IMR-90 (cell line): ENCODE measurements at regions not wholly inside any gene's neighbourhood (a gene's known extent, or its start where the extent isn't known, plus 50 kb on each side); places are given as distances from the start of the nearest gene placed in this dataset.

Experiments
- ATAC-seq: fragments of 200-7000 bp; cut with Tn5 transposase; 2 replicates; pipeline ENCODE4 v1.9.1; 2020; ENCODE audit warnings: low read depth, mild to moderate bottlenecking, moderate library complexity
- BruUV-seq: library from RNA; stranded (reverse); fragments of 400-500 nt; replicated peaks from 2 replicates; lab custom pipeline; 2021; lab: Mats Ljungman, UMichigan
- CTCF ChIA-PET: fragments of 300-600 bp; formaldehyde crosslinking; extraction: SDS; loops from one replicate; lab custom pipeline; 2021; ENCODE audit warnings: antibody characterized with exemption; lab: Yijun Ruan, JAX
- POLR2A ChIA-PET: fragments of 300-600 bp; sonication (Branson Sonifier 250); formaldehyde crosslinking; loops from one replicate; lab custom pipeline; 2022; ENCODE audit warnings: antibody characterized with exemption; ENCODE audit not compliant: unreplicated experiment; lab: Charles Lee
- DNase-seq: peaks from one replicate; pipeline ENCODE4 v3.0.0; 2013
- H2AFZ ChIP-seq: replicated peaks from 2 replicates; pipeline ENCODE3; 2013; ENCODE audit warnings: low read length, mild to moderate bottlenecking; ENCODE audit not compliant: poor library complexity
- H2AK5ac ChIP-seq: 2 replicates; pipeline ENCODE4 v1.6.1; 2013; ENCODE audit warnings: low read depth, low read length, inconsistent platforms
- H2AK9ac ChIP-seq: replicated peaks from 2 replicates; pipeline ENCODE3; 2013; ENCODE audit warnings: mild to moderate bottlenecking, low read depth, low read length, moderate library complexity; ENCODE audit not compliant: poor library complexity
- H2BK120ac ChIP-seq: 2 replicates; pipeline ENCODE4 v1.6.1; 2013; ENCODE audit warnings: low read depth, low read length, inconsistent platforms
- H2BK15ac ChIP-seq: 3 replicates; pipeline ENCODE4 v1.6.1; 2013; ENCODE audit warnings: low read depth, low read length, inconsistent platforms
- H2BK20ac ChIP-seq: 2 replicates; pipeline ENCODE4 v1.6.1; 2013; ENCODE audit warnings: low read depth, mild to moderate bottlenecking, inconsistent platforms, low read length, moderate library complexity
- H2BK5ac ChIP-seq: 2 replicates; pipeline ENCODE4 v1.6.1; 2013; ENCODE audit warnings: mild to moderate bottlenecking, low read depth, low read length, inconsistent platforms; ENCODE audit not compliant: poor library complexity, severe bottlenecking
- H3K14ac ChIP-seq: replicated peaks from 2 replicates; pipeline ENCODE4 v1.6.1; 2013; ENCODE audit warnings: low read depth, low read length, inconsistent platforms
- H3K18ac ChIP-seq: 2 replicates; pipeline ENCODE4 v1.6.1; 2013; ENCODE audit warnings: low read depth, low read length, control low read depth
- H3K23ac ChIP-seq: 2 replicates; pipeline ENCODE4 v1.6.1; 2013; ENCODE audit warnings: low read depth, low read length, inconsistent platforms
- H3K27ac ChIP-seq: 2 replicates; pipeline ENCODE4 v1.5.1; 2013; ENCODE audit warnings: mild to moderate bottlenecking, control low read depth, low read length; ENCODE audit not compliant: insufficient read depth
- H3K27me3 ChIP-seq: 2 replicates; pipeline ENCODE4 v1.6.1; 2013; ENCODE audit warnings: low read length; ENCODE audit not compliant: control insufficient read depth, insufficient read depth
- H3K36me3 ChIP-seq: 2 replicates; pipeline ENCODE4 v1.6.1; 2013; ENCODE audit warnings: low read length, mixed read lengths; ENCODE audit not compliant: control insufficient read depth, insufficient read depth
- H3K4ac ChIP-seq: 2 replicates; pipeline ENCODE4 v1.6.1; 2013; ENCODE audit warnings: low read depth, low read length, inconsistent platforms
- H3K4me1 ChIP-seq: 2 replicates; pipeline ENCODE4 v1.6.1; 2013; ENCODE audit warnings: low read length, mixed read lengths; ENCODE audit not compliant: control insufficient read depth, insufficient read depth
- H3K4me2 ChIP-seq: 2 replicates; pipeline ENCODE4 v1.6.1; 2013; ENCODE audit warnings: low read depth, mild to moderate bottlenecking, control low read depth, low read length, moderate library complexity
- H3K4me3 ChIP-seq: 2 replicates; pipeline ENCODE4 v1.5.1; 2013; ENCODE audit warnings: low read depth, mild to moderate bottlenecking, control low read depth, low read length, moderate library complexity; ENCODE audit not compliant: insufficient read depth
- H3K56ac ChIP-seq: 2 replicates; pipeline ENCODE4 v1.6.1; 2013; ENCODE audit warnings: low read length, inconsistent platforms; ENCODE audit not compliant: insufficient read depth; ENCODE audit errors: extremely low read depth
- H3K79me1 ChIP-seq, 2 experiments: 2 replicates each; pipeline ENCODE4 v1.6.1; 2013; ENCODE audit warnings: low read length in 2 of 2, inconsistent platforms in 1 of 2, low read depth in 1 of 2
- H3K9ac ChIP-seq: 2 replicates; pipeline ENCODE4 v1.6.1; 2013; ENCODE audit warnings: low read depth, low read length, control low read depth
- H3K9me1 ChIP-seq: 2 replicates; pipeline ENCODE4 v1.6.1; 2013; ENCODE audit warnings: low read length, inconsistent platforms; ENCODE audit not compliant: insufficient read depth
- H3K9me3 ChIP-seq: 2 replicates; pipeline ENCODE4 v1.6.1; 2013; ENCODE audit warnings: low read length; ENCODE audit not compliant: control insufficient read depth, insufficient read depth
- H4K20me1 ChIP-seq: 2 replicates; pipeline ENCODE4 v1.6.1; 2013; ENCODE audit warnings: low read length, inconsistent platforms; ENCODE audit not compliant: insufficient read depth
- H4K5ac ChIP-seq: 2 replicates; pipeline ENCODE4 v1.6.1; 2013; ENCODE audit warnings: mild to moderate bottlenecking, low read depth, low read length, control low read depth
- H4K8ac ChIP-seq, 2 experiments: 2 replicates each; pipeline ENCODE4 v1.6.1; 2013; ENCODE audit warnings: low read depth in 2 of 2, low read length in 2 of 2, control low read depth in 1 of 2, inconsistent platforms in 1 of 2
- H4K91ac ChIP-seq: 2 replicates; pipeline ENCODE4 v1.6.1; 2013; ENCODE audit warnings: low read depth, low read length, inconsistent platforms; ENCODE audit not compliant: insufficient read depth
- BHLHE40 ChIP-seq: fragments of 150-350 bp; IDR thresholded peaks from 2 replicates; pipeline ENCODE4 v1.6.1; 2016; ENCODE audit warnings: mild to moderate bottlenecking, low read depth, low read length
- CEBPB ChIP-seq: IDR thresholded peaks from 2 replicates; pipeline ENCODE4 v1.6.1; 2012; ENCODE audit warnings: low read depth, low read length, improper control_type of control experiment
- CHD1 ChIP-seq: IDR thresholded peaks from 2 replicates; pipeline ENCODE4 v1.6.1; 2012; ENCODE audit warnings: low read depth, low read length, improper control_type of control experiment
- MAFK ChIP-seq: IDR thresholded peaks from 2 replicates; pipeline ENCODE4 v1.6.1; 2012; ENCODE audit warnings: low read depth, low read length, improper control_type of control experiment
- MAZ ChIP-seq: IDR thresholded peaks from 2 replicates; pipeline ENCODE4 v1.6.1; 2012; ENCODE audit warnings: low read depth, mild to moderate bottlenecking, low read length, improper control_type of control experiment, moderate library complexity, borderline replicate concordance
- MXI1 ChIP-seq: IDR thresholded peaks from 2 replicates; pipeline ENCODE4 v1.6.1; 2012; ENCODE audit warnings: low read depth, mild to moderate bottlenecking, low read length, moderate library complexity, borderline replicate concordance
- NFE2L2 ChIP-seq: fragments of 150-350 bp; IDR thresholded peaks from 2 replicates; pipeline ENCODE4 v1.6.1; 2016; ENCODE audit warnings: low read depth, mild to moderate bottlenecking, low read length
- RAD21 ChIP-seq: IDR thresholded peaks from 2 replicates; pipeline ENCODE4 v1.6.1; 2012; ENCODE audit warnings: low read length, improper control_type of control experiment
- RCOR1 ChIP-seq: IDR thresholded peaks from 2 replicates; pipeline ENCODE4 v1.6.1; 2012; ENCODE audit warnings: mild to moderate bottlenecking, low read length, improper control_type of control experiment; ENCODE audit not compliant: insufficient replicate concordance
- RFX5 ChIP-seq: IDR thresholded peaks from 2 replicates; pipeline ENCODE4 v1.8.0; 2012; ENCODE audit warnings: low read depth, mild to moderate bottlenecking, low read length, moderate library complexity
- SMC3 ChIP-seq: fragments of 150-350 bp; IDR thresholded peaks from 2 replicates; pipeline ENCODE4 v1.6.1; 2016; ENCODE audit warnings: low read depth, mild to moderate bottlenecking, antibody characterized with exemption, low read length, moderate library complexity
- WGBS, 2 experiments: methylation state at CpG; one replicate each; pipeline versions ENCODE4 v1.1.5 to v1.1.7; 2013; ENCODE audit warnings: missing lambda C conversion rate in 2 of 2; ENCODE audit not compliant: insufficient read length in 1 of 2; ENCODE audit errors: extremely low coverage in 2 of 2; 5-methylcytosine and 5-hydroxymethylcytosine counted together
- dilution Hi-C: fragments of 300-500 bp; cut with HindIII; formaldehyde crosslinking; loops from one replicate; pipeline ENCODE4 v1.14.3; 2018; ENCODE audit warnings: low sequenced_read_pairs; ENCODE audit not compliant: unreplicated experiment
- in situ Hi-C: fragments of 300-500 bp; cut with MboI; formaldehyde crosslinking; loops from 3 replicates; pipeline ENCODE4 v1.14.3; 2019; ENCODE audit warnings: low sequenced_read_pairs, inconsistent platforms, mixed read lengths
- intact Hi-C: fragments of 100-400 bp; cut with micrococcal nuclease; formaldehyde crosslinking; loops from 2 replicates; pipeline ENCODE4 v1.10.0; 2022
- TF ChIP-seq, protein P1 (sequence below): conservative IDR thresholded peaks from 2 replicates; pipeline ENCODE4 v1.5.1; 2012; ENCODE audit warnings: mild to moderate bottlenecking, low read depth, low read length, improper control_type of control experiment
- TF ChIP-seq, protein P2 (sequence below): fragments of 150-350 bp; IDR thresholded peaks from 2 replicates; pipeline ENCODE4 v1.6.1; 2017; ENCODE audit warnings: mild to moderate bottlenecking, antibody characterized with exemption, low read length, low read depth

DNA sequence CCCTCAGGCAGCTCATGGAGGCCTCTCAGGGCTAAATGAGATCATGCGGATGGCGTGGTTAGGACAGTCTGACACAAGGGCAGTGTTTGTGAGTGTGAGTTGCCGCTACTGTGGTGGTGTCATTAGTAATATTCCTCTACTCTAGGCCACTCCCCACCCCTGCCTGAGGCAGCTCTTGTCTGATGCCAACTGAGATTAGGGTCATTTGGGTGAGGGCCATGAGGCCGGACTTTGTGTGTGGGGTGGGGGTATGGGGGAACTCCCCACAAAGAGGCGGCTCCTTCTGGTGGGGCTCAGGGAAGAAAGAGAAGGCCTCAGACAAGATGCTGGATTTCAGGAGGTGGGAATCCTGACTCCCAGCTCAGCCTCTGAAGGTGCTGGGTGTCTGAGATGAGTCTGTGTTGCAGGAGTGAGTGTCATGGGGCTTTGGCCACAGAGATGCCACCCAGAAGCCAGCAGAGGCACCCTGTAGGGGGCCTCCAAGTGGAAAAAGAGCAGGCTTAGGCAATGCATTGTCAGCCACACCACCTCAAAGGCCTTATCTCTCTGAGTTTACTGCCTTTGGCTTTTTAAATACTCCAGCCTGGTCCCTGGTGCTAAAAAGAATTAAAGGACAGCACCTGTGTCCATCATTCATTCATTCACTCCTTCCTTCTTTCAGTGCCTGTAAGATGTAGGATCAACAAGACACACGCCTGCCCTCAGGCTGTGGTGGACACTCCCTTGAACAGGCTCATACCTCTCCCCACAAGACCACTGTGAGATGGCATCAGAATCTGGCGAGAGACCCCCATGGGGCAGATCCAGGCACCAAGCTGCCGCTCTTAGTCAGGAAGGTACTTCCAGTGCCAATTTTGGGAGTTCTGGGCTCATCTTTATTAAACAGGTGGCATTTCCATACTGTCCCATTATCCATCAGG is 175.2 kb downstream of the MRPL14 start:
- dilution Hi-C loops: no loop called here
- TF ChIP-seq, protein P1, sequence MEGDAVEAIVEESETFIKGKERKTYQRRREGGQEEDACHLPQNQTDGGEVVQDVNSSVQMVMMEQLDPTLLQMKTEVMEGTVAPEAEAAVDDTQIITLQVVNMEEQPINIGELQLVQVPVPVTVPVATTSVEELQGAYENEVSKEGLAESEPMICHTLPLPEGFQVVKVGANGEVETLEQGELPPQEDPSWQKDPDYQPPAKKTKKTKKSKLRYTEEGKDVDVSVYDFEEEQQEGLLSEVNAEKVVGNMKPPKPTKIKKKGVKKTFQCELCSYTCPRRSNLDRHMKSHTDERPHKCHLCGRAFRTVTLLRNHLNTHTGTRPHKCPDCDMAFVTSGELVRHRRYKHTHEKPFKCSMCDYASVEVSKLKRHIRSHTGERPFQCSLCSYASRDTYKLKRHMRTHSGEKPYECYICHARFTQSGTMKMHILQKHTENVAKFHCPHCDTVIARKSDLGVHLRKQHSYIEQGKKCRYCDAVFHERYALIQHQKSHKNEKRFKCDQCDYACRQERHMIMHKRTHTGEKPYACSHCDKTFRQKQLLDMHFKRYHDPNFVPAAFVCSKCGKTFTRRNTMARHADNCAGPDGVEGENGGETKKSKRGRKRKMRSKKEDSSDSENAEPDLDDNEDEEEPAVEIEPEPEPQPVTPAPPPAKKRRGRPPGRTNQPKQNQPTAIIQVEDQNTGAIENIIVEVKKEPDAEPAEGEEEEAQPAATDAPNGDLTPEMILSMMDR: no peak
- TF ChIP-seq MAFK (no peak), CEBPB (no peak), SMC3 (no peak), BHLHE40 (no peak), MAZ (no peak), NFE2L2 (no peak), RFX5 (no peak), RCOR1 (no peak), RAD21 (no peak), CHD1 (no peak), MXI1 (no peak)
- TF ChIP-seq, protein P2, sequence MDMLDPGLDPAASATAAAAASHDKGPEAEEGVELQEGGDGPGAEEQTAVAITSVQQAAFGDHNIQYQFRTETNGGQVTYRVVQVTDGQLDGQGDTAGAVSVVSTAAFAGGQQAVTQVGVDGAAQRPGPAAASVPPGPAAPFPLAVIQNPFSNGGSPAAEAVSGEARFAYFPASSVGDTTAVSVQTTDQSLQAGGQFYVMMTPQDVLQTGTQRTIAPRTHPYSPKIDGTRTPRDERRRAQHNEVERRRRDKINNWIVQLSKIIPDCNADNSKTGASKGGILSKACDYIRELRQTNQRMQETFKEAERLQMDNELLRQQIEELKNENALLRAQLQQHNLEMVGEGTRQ: no peak

More for the DNA sequence above, 175.2 kb downstream of the MRPL14 start:
- POLR2A ChIA-PET: no interaction called here
- intact Hi-C loops: loop anchor here (2.0 to 10.0 kb wide), 3 partner anchors 127 to 287 kb away; no protein-coding TSS in a partner anchor
- no peak overlapping the region for H3K4me3 ChIP-seq
- no peak overlapping the region for H2BK20ac ChIP-seq
- CTCF ChIA-PET: interaction anchor here (0.9 kb wide), 1 partner anchor 8 kb away, joined by 3 read pairs; no protein-coding TSS in a partner anchor
- H2AK9ac ChIP-seq: no peak overlapping the region
- no peak overlapping the region for H3K14ac ChIP-seq
- in situ Hi-C loops: no loop called here
- no peak overlapping the region; the same call in 1 of the 2 replicates for H2BK120ac ChIP-seq
- H2BK15ac ChIP-seq: no peak overlapping the region
- no peaks in the 10 kb centered on the region for H3K9me3 ChIP-seq
- H4K5ac ChIP-seq: no peak overlapping the region
- no peak overlapping the region for H3K18ac ChIP-seq
- no peaks in the 10 kb centered on the region; the same call in 1 of the 2 replicates for H3K9me1 ChIP-seq
- DNase-seq: no peak
- no peak overlapping the region for H2BK5ac ChIP-seq
- H3K79me1 ChIP-seq: no peaks in the 10 kb centered on the region
- no peak overlapping the region for H3K27ac ChIP-seq
- no peak overlapping the region for H2AFZ ChIP-seq
- no peaks in the 10 kb centered on the region for H4K20me1 ChIP-seq
- no peak overlapping the region for H3K56ac ChIP-seq
- ATAC-seq: peak; percentile 6; the same call in 1 of the 2 replicates
- H2AK5ac ChIP-seq: peak overlapping the region; percentile 59; the same call in 1 of the 2 replicates
- H3K23ac ChIP-seq: no peak overlapping the region
- H4K8ac ChIP-seq: no peak overlapping the region
- WGBS, 2 experiments: no CpG with 5 or more reads among the region's 8 CpGs
- no peak overlapping the region for H4K91ac ChIP-seq
- H3K27me3 ChIP-seq: no peaks in the 10 kb centered on the region
- no peak overlapping the region for H3K4me2 ChIP-seq
- peaks cover 13% of the 10 kb centered on the region for H3K4me1 ChIP-seq
- no peak overlapping the region; the same call in 1 of the 2 replicates for H3K4ac ChIP-seq
- no TSS peak for BruUV-seq
- H3K36me3 ChIP-seq: no peaks in the 10 kb centered on the region
- no peak overlapping the region for H3K9ac ChIP-seq
